ENCODE measurements at regions not wholly inside any gene's neighbourhood (a gene's known extent, or its start where the extent isn't known, plus 50 kb on each side); places are given as distances from the start of the nearest gene placed in this dataset.

DNA sequence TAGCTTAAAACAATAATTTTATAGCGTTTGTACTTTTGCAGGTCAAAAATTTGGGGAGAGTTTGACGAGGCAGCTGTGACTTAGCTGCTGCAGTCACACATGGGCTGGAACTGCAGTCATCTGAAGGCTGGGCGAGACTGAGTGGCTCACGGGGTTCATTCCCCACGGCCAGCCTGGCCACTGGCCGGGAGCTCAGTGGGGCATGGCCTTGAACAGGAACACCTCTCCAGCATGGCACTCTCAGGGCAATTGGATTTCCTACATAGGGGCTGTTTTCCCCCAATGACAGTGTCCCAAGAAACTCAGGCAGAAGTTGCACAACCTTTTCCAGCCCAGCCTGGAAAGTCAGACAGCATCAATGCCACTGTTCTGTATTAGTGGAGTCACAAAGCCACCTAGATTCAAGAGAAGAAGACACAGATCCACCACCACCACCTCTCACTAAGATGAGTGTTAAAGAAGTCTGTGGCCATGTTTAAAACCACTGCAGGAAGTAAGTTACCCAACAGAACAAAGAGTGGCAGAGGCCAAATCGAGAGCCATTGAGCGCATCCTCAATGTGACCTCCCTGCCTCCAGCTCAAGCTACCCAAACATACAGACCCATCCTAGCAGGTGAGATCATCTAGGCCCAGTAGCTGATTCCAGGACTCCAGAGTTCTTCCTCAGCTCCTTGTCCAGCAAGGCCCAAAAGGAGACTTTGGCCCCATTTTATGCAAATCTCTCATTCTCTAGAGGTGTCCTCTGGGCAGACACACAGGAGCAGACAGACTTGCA lies 618.7 kb upstream of the CADM1 start:
- H3K4me3 ChIP-seq (ENCODE audit: low read length), result no peak overlapping the region
- DNase-seq (ENCODE audit: low read depth), result no peak
- TF ChIP-seq, protein P1, sequence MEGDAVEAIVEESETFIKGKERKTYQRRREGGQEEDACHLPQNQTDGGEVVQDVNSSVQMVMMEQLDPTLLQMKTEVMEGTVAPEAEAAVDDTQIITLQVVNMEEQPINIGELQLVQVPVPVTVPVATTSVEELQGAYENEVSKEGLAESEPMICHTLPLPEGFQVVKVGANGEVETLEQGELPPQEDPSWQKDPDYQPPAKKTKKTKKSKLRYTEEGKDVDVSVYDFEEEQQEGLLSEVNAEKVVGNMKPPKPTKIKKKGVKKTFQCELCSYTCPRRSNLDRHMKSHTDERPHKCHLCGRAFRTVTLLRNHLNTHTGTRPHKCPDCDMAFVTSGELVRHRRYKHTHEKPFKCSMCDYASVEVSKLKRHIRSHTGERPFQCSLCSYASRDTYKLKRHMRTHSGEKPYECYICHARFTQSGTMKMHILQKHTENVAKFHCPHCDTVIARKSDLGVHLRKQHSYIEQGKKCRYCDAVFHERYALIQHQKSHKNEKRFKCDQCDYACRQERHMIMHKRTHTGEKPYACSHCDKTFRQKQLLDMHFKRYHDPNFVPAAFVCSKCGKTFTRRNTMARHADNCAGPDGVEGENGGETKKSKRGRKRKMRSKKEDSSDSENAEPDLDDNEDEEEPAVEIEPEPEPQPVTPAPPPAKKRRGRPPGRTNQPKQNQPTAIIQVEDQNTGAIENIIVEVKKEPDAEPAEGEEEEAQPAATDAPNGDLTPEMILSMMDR (conservative IDR thresholded peaks at IDR 0.05; ENCODE audit: low read depth, low read length), result no peak

- no peak for DNase-seq (ENCODE audit: low read depth)
- no peak overlapping the region for H3K4me3 ChIP-seq (ENCODE audit: low read length)
- TF ChIP-seq, protein P1 (conservative IDR thresholded peaks at IDR 0.05; ENCODE audit: low read depth, low read length), result no peak
Observed at GRCh38 chr11:116119158-116119557, 614.9 kb upstream of the CADM1 start.

DNA sequence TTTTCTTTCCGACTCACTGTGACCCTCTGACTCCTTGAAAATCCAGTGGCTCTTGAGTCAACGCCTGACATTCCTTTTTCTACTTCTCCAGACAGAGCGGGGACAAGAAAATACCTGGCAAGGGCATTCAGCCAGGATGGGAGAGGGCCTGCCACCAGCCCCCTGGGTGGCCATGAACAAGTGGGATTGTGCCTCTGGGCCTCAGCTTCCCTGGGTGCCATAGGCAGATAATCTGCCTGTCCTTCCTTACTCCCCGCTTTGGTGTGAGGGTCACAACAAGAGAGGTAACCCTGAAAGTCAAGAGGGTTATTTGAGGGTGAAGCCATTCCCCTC lies 613.9 kb upstream of the CADM1 start:
- TF ChIP-seq, protein P1 (conservative IDR thresholded peaks at IDR 0.05; ENCODE audit: low read depth, low read length), result no peak
- no peak for DNase-seq (ENCODE audit: low read depth)
- H3K4me3 ChIP-seq (ENCODE audit: low read length), result no peak overlapping the region

- no peak overlapping the region for H3K4me3 ChIP-seq (ENCODE audit: low read length)
- DNase-seq (ENCODE audit: low read depth), result no peak
- TF ChIP-seq, protein P1 (conservative IDR thresholded peaks at IDR 0.05; ENCODE audit: low read depth, low read length), result no peak
Observed at GRCh38 chr11:116117331-116118137, 613.3 kb upstream of the CADM1 start.

DNA sequence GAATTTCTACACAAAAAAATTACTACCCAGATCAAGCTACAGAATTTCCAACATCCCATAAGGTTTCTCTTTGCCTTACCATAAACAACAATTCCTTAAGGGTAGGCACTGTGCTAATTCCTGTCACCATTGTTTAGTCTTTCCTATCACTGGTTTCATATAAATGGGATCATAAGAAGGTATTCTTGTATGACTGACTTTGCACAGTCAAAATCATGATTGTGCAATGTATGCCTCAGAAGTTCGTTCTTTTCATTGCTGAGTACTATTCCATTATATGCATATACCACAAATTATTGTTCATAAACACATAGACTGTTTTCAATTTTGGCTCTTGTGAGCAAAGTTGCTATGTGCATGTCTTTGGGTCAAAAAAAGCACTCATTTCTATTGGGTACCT lies 611.6 kb upstream of the CADM1 start:
- H3K4me3 ChIP-seq (ENCODE audit: low read length), result no peak overlapping the region
- TF ChIP-seq, protein P1 (conservative IDR thresholded peaks at IDR 0.05; ENCODE audit: low read depth, low read length), result no peak
- no peak for DNase-seq (ENCODE audit: low read depth)

- TF ChIP-seq, protein P1 (conservative IDR thresholded peaks at IDR 0.05; ENCODE audit: low read depth, low read length), result no peak
- no peak for DNase-seq (ENCODE audit: low read depth)
Observed at GRCh38 chr11:116114198-116114651, 610.0 kb upstream of the CADM1 start.

More at GRCh38 chr11:116114198-116114651, 610.0 kb upstream of the CADM1 start:
- no peak overlapping the region for H3K4me3 ChIP-seq (ENCODE audit: low read length)

Measured in retinal pigment epithelial cell (primary cell).